ENCODE measurements at regions not wholly inside any gene's neighbourhood (a gene's known extent, or its start where the extent isn't known, plus 50 kb on each side); places are given as distances from the start of the nearest gene placed in this dataset.

- TF ChIP-seq CTCF (IDR thresholded peaks at IDR 0.05), result no peak
- TF ChIP-seq POLR2AphosphoS5 (IDR thresholded peaks at IDR 0.05; ENCODE audit: low read depth, low read length), result no peak
- TF ChIP-seq, protein P1, sequence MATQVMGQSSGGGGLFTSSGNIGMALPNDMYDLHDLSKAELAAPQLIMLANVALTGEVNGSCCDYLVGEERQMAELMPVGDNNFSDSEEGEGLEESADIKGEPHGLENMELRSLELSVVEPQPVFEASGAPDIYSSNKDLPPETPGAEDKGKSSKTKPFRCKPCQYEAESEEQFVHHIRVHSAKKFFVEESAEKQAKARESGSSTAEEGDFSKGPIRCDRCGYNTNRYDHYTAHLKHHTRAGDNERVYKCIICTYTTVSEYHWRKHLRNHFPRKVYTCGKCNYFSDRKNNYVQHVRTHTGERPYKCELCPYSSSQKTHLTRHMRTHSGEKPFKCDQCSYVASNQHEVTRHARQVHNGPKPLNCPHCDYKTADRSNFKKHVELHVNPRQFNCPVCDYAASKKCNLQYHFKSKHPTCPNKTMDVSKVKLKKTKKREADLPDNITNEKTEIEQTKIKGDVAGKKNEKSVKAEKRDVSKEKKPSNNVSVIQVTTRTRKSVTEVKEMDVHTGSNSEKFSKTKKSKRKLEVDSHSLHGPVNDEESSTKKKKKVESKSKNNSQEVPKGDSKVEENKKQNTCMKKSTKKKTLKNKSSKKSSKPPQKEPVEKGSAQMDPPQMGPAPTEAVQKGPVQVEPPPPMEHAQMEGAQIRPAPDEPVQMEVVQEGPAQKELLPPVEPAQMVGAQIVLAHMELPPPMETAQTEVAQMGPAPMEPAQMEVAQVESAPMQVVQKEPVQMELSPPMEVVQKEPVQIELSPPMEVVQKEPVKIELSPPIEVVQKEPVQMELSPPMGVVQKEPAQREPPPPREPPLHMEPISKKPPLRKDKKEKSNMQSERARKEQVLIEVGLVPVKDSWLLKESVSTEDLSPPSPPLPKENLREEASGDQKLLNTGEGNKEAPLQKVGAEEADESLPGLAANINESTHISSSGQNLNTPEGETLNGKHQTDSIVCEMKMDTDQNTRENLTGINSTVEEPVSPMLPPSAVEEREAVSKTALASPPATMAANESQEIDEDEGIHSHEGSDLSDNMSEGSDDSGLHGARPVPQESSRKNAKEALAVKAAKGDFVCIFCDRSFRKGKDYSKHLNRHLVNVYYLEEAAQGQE (IDR thresholded peaks at IDR 0.05; ENCODE audit: insufficient read depth in 1 of 2, low read depth in 2 of 2, low read length in 1 of 2), result no peak
- no peak for TF ChIP-seq TCF7L2 (IDR thresholded peaks at IDR 0.05; ENCODE audit: low read depth, low read length)
Measured at GRCh38 chr14:101029668-101030290, 126.3 kb upstream of the RTL1 start.

Measured in Panc1 (cell line).